ENCODE measurements at regions not wholly inside any gene's neighbourhood (a gene's known extent, or its start where the extent isn't known, plus 50 kb on each side); places are given as distances from the start of the nearest gene placed in this dataset.
"Not testable (repeated sequence)": the region's sequence is repeated elsewhere in the genome, so short reads cannot be mapped to it uniquely, and the experiment has no call there.

- no peak for DNase-seq
Measured at GRCh38 chr7:125357676-125358455, 428.2 kb upstream of the POT1 start.

GRCh38 chr7:125355899-125356298 is 426.3 kb upstream of the POT1 start:
- DNase-seq, result no peak

- DNase-seq, result no peak
Measured at GRCh38 chr7:125347269-125347668, 417.6 kb upstream of the POT1 start.

- DNase-seq, result no peak
Measured at GRCh38 chr7:125338110-125338509, 408.5 kb upstream of the POT1 start.

GRCh38 chr7:125336326-125336725 is 406.7 kb upstream of the POT1 start:
- DNase-seq, result no peak

GRCh38 chr7:125326666-125327255 is 397.1 kb upstream of the POT1 start:
- DNase-seq, result no peak

GRCh38 chr7:125316466-125316865 is 386.8 kb upstream of the POT1 start:
- DNase-seq, result peak; percentile 61

GRCh38 chr7:125299003-125299765 is 369.6 kb upstream of the POT1 start:
- DNase-seq, result no peak

GRCh38 chr7:125279961-125280360 is 350.3 kb upstream of the POT1 start:
- peak; percentile 76 for DNase-seq

- DNase-seq, result no peak
Measured at GRCh38 chr7:125278318-125278717, 348.7 kb upstream of the POT1 start.

- DNase-seq, result not testable (repeated sequence)
Measured at GRCh38 chr7:125274742-125275141, 345.1 kb upstream of the POT1 start.

- DNase-seq, result not testable (repeated sequence)
Measured at GRCh38 chr7:125264174-125264856, 334.7 kb upstream of the POT1 start.

- not testable (repeated sequence) for DNase-seq
Measured at GRCh38 chr7:125258876-125259417, 329.3 kb upstream of the POT1 start.

GRCh38 chr7:125257617-125258016 is 328.0 kb upstream of the POT1 start:
- DNase-seq, result no peak

- DNase-seq, result no peak
Measured at GRCh38 chr7:125256446-125256845, 326.8 kb upstream of the POT1 start.

GRCh38 chr7:125255810-125256209 is 326.2 kb upstream of the POT1 start:
- DNase-seq, result no peak

GRCh38 chr7:125254566-125254965 is 324.9 kb upstream of the POT1 start:
- no peak for DNase-seq

- DNase-seq, result peak; percentile 9
Measured at GRCh38 chr7:125253452-125254190, 324.0 kb upstream of the POT1 start.

- no peak for DNase-seq
Measured at GRCh38 chr7:125247514-125248098, 318.0 kb upstream of the POT1 start.

GRCh38 chr7:125246706-125247105 is 317.1 kb upstream of the POT1 start:
- DNase-seq, result no peak

- DNase-seq, result no peak
Measured at GRCh38 chr7:125241548-125241947, 311.9 kb upstream of the POT1 start.

GRCh38 chr7:125222596-125222995 is 293.0 kb upstream of the POT1 start:
- no peak for DNase-seq

Measured in NCI-H1092 treated with DMSO at 0.1 percent for 48 hours (cell line).